ENCODE measurements at regions not wholly inside any gene's neighbourhood (a gene's known extent, or its start where the extent isn't known, plus 50 kb on each side); places are given as distances from the start of the nearest gene placed in this dataset.

DNA sequence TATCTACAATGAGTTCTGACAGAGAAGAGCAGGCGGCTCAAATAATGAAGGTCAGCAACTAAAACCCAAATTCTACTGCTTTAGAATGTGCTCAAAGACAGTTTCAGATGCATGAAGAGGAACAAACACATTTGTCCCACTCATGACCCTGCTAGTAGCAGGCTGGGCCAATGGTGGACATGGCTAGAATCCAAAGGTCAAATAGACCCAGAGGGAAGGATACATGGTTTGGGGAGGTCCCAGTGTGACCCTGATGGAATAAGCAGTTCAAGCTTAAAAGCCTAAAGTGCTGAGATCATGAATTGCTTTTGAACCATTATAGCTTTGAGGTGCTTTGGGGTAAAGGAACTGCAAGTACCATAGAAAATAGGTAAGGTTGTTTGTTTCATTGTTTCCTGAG lies 450.7 kb downstream of the MID1IP1 start:
- TF ChIP-seq, protein P1, sequence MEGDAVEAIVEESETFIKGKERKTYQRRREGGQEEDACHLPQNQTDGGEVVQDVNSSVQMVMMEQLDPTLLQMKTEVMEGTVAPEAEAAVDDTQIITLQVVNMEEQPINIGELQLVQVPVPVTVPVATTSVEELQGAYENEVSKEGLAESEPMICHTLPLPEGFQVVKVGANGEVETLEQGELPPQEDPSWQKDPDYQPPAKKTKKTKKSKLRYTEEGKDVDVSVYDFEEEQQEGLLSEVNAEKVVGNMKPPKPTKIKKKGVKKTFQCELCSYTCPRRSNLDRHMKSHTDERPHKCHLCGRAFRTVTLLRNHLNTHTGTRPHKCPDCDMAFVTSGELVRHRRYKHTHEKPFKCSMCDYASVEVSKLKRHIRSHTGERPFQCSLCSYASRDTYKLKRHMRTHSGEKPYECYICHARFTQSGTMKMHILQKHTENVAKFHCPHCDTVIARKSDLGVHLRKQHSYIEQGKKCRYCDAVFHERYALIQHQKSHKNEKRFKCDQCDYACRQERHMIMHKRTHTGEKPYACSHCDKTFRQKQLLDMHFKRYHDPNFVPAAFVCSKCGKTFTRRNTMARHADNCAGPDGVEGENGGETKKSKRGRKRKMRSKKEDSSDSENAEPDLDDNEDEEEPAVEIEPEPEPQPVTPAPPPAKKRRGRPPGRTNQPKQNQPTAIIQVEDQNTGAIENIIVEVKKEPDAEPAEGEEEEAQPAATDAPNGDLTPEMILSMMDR (conservative IDR thresholded peaks at IDR 0.05; ENCODE audit: low read depth, low read length): no peak
- no peak for TF ChIP-seq EZH2 (IDR thresholded peaks at IDR 0.05; ENCODE audit: low read length, unreplicated experiment)
